Glutamatergic neuron (in vitro differentiated cells): ENCODE measurements at regions not wholly inside any gene's neighbourhood (a gene's known extent, or its start where the extent isn't known, plus 50 kb on each side); places are given as distances from the start of the nearest gene placed in this dataset.

Source experiments
- DNase-seq: peaks from one replicate; pipeline ENCODE4 v3.0.0; 2022
- H3K27ac Mint-ChIP-seq: one replicate; pipeline ENCODE4 v1.8.0; 2020; ENCODE audit warnings: mild to moderate bottlenecking, mixed read lengths, inconsistent platforms; ENCODE audit not compliant: unreplicated experiment
- H3K27me3 Mint-ChIP-seq: one replicate; pipeline ENCODE4 v1.8.0; 2020; ENCODE audit warnings: mild to moderate bottlenecking, moderate library complexity, mixed read lengths, inconsistent platforms; ENCODE audit not compliant: unreplicated experiment
- H3K36me3 Mint-ChIP-seq: one replicate; pipeline ENCODE4 v1.8.0; 2020; ENCODE audit warnings: mild to moderate bottlenecking, mixed read lengths, inconsistent platforms; ENCODE audit not compliant: unreplicated experiment
- H3K4me1 Mint-ChIP-seq: one replicate; pipeline ENCODE4 v1.8.0; 2020; ENCODE audit warnings: mild to moderate bottlenecking, low read depth, mixed read lengths, inconsistent platforms; ENCODE audit not compliant: unreplicated experiment
- H3K4me3 Mint-ChIP-seq: one replicate; pipeline ENCODE4 v1.8.0; 2020; ENCODE audit warnings: mild to moderate bottlenecking, mixed read lengths, inconsistent platforms; ENCODE audit not compliant: unreplicated experiment
- H3K9me3 Mint-ChIP-seq: one replicate; pipeline ENCODE4 v1.8.0; 2020; ENCODE audit warnings: mild to moderate bottlenecking, moderate library complexity, mixed read lengths, inconsistent platforms; ENCODE audit not compliant: unreplicated experiment
- TF ChIP-seq, protein P1 (sequence below): fragments of 200-600 bp; sonication (generic); IDR thresholded peaks from one replicate; pipeline ENCODE4 v1.5.0; 2021; ENCODE audit not compliant: partially characterized antibody, unreplicated experiment

DNA sequence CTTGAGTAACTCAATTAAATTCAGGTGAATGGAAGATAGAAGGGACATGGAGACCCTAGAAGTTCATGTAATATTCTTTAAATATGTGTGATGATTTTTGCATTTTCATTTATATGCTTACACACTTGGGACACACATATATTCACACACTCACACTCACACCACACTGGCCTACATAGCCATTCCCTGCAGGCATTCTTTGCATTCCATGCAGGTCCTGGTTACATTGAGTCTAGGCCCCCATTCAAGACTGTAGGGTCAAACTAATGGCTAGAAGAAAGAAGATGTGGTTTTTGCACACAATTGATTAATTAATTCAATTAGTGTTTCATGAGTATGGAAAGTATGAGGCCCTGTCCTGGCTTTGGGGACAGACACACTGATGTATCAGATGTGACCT, 249.4 kb downstream of the HNMT start:
- no peaks in the 10 kb centered on the region for H3K9me3 Mint-ChIP-seq
- H3K36me3 Mint-ChIP-seq, result no peaks in the 10 kb centered on the region
- H3K4me1 Mint-ChIP-seq, result no peaks in the 10 kb centered on the region
- no peak overlapping the region for H3K27ac Mint-ChIP-seq
- H3K27me3 Mint-ChIP-seq, result no peaks in the 10 kb centered on the region
- TF ChIP-seq, protein P1, sequence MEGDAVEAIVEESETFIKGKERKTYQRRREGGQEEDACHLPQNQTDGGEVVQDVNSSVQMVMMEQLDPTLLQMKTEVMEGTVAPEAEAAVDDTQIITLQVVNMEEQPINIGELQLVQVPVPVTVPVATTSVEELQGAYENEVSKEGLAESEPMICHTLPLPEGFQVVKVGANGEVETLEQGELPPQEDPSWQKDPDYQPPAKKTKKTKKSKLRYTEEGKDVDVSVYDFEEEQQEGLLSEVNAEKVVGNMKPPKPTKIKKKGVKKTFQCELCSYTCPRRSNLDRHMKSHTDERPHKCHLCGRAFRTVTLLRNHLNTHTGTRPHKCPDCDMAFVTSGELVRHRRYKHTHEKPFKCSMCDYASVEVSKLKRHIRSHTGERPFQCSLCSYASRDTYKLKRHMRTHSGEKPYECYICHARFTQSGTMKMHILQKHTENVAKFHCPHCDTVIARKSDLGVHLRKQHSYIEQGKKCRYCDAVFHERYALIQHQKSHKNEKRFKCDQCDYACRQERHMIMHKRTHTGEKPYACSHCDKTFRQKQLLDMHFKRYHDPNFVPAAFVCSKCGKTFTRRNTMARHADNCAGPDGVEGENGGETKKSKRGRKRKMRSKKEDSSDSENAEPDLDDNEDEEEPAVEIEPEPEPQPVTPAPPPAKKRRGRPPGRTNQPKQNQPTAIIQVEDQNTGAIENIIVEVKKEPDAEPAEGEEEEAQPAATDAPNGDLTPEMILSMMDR, result no peak
- no peak for DNase-seq
- no peak overlapping the region for H3K4me3 Mint-ChIP-seq

DNA sequence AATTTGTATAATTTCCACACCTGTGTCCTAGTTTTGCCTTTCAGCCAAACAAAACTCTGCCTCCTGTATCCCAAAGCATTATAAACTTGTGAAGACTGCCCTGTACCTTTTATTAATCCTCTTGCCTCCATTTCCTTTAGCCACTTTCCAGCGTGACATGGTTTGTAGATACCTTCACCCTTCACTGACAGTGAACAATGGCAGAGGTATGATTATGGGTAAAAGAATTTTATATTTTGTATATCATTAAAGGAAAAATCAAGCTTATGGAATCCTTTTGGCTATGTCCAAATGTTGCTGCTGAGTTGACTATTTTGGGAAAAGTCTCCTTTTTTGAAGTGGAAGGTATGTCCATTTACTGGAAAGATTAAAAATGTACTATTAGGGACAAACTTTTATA, 251.7 kb downstream of the HNMT start:
- peaks cover 2% of the 10 kb centered on the region for H3K4me1 Mint-ChIP-seq

DNA sequence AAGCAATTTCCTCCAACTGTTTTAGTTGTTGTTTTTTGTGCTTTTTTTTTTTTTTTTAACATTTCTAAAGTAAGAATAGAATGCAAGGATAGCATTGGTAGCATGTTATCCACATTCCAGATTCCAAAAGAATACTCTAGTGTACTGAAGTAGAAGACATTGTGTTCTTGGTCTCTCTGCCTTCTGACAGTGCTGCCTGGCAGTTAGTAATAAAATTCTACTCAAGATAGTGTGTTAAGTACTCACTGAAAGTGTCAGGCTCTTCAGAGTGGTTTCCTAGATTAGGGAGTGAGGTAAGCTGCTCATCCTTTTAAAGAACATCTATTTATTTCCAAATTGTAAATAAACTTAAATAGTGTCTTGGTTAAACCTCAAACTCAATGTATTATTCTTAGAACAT, 253.7 kb downstream of the HNMT start:
- no peak for DNase-seq
- Mint-ChIP-seq H3K4me3 (no peak overlapping the region), H3K9me3 (no peaks in the 10 kb centered on the region), H3K27me3 (no peaks in the 10 kb centered on the region), H3K4me1 (peaks cover 2% of the 10 kb centered on the region), H3K27ac (no peak overlapping the region), H3K36me3 (no peaks in the 10 kb centered on the region)
- TF ChIP-seq, protein P1, result no peak

More for the DNA sequence above, 251.7 kb downstream of the HNMT start:
- DNase-seq, result no peak
- H3K36me3 Mint-ChIP-seq, result no peaks in the 10 kb centered on the region
- TF ChIP-seq, protein P1, result no peak
- no peaks in the 10 kb centered on the region for H3K27me3 Mint-ChIP-seq
- no peak overlapping the region for H3K27ac Mint-ChIP-seq
- H3K4me3 Mint-ChIP-seq, result no peak overlapping the region
- no peaks in the 10 kb centered on the region for H3K9me3 Mint-ChIP-seq

DNA sequence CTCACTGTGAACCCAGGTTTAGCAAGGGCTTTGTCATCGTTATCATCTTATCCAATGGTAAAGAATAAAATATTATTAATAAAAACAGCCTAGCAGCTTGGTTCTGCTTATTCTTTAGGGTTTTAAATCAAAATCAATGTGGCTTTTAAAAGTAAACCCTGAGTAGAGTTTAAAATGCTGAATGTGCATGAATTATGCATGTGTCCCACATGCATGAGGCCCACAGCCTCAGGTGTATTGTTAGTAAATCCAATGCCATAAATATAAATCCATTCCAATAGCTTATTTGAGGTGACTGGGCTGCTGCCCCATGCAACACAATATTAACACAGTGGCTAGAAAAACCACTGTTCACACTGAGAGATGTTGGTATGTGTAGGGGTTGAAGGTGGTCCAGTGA, 254.1 kb downstream of the HNMT start:
- TF ChIP-seq, protein P1, result no peak
- H3K36me3 Mint-ChIP-seq, result no peaks in the 10 kb centered on the region
- no peak overlapping the region for H3K27ac Mint-ChIP-seq
- DNase-seq, result no peak
- peaks cover 2% of the 10 kb centered on the region for H3K4me1 Mint-ChIP-seq
- no peaks in the 10 kb centered on the region for H3K9me3 Mint-ChIP-seq
- no peak overlapping the region for H3K4me3 Mint-ChIP-seq
- H3K27me3 Mint-ChIP-seq, result no peaks in the 10 kb centered on the region

DNA sequence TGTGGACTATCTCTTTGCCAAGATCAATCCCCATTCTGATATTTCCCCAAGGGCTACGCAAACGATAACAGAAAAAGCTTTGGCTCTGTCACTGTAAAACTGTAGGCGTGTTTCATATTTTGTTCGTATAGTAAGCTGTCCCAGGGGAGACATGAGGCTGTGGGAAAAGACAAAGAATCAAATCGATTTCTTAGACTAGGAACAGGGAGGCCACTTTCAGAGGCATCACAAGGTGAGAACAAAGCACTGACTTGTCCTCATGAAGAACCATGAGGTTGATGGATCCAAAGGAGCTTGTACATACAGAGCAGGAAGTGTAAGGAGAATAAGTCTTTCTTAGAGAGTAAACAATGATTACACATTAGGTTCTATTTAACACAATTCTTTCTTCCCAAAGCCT, 255.7 kb downstream of the HNMT start:
- no peaks in the 10 kb centered on the region for H3K9me3 Mint-ChIP-seq
- no peaks in the 10 kb centered on the region for H3K27me3 Mint-ChIP-seq
- no peak for DNase-seq
- no peaks in the 10 kb centered on the region for H3K36me3 Mint-ChIP-seq
- H3K27ac Mint-ChIP-seq, result no peak overlapping the region
- no peak overlapping the region for H3K4me3 Mint-ChIP-seq
- TF ChIP-seq, protein P1, result no peak
- H3K4me1 Mint-ChIP-seq, result peaks cover 2% of the 10 kb centered on the region
